Hindlimb muscle (tissue), 1 donor: ENCODE measurements at regions not wholly inside any gene's neighbourhood (a gene's known extent, or its start where the extent isn't known, plus 50 kb on each side); places are given as distances from the start of the nearest gene placed in this dataset.
A peak's percentile ranks its signal among the peaks of the same experiment; 100 is the strongest.

Source experiments
- DNase-seq: peaks from one replicate; pipeline ENCODE4 v3.0.0-alpha.2; 2013

- DNase-seq: no peak
Observed at GRCh38 chr2:126344493-126344892, 311.5 kb upstream of the GYPC start.

- DNase-seq: no peak
Observed at GRCh38 chr2:126345691-126346090, 310.3 kb upstream of the GYPC start.

- DNase-seq: no peak
Observed at GRCh38 chr2:126356631-126357030, 299.3 kb upstream of the GYPC start.

- DNase-seq: no peak
Observed at GRCh38 chr2:126358122-126358521, 297.8 kb upstream of the GYPC start.

- no peak for DNase-seq
Observed at GRCh38 chr2:126359494-126359893, 296.5 kb upstream of the GYPC start.

- no peak for DNase-seq
Observed at GRCh38 chr2:126367361-126367760, 288.6 kb upstream of the GYPC start.

- DNase-seq: no peak
Observed at GRCh38 chr2:126368758-126369157, 287.2 kb upstream of the GYPC start.

- DNase-seq: no peak
Observed at GRCh38 chr2:126370201-126370600, 285.8 kb upstream of the GYPC start.

- DNase-seq: no peak
Observed at GRCh38 chr2:126372406-126372805, 283.6 kb upstream of the GYPC start.

- no peak for DNase-seq
Observed at GRCh38 chr2:126378176-126378575, 277.8 kb upstream of the GYPC start.

- DNase-seq: peak; percentile 46
Observed at GRCh38 chr2:126381091-126381490, 274.9 kb upstream of the GYPC start.

GRCh38 chr2:126382998-126383397 is 273.0 kb upstream of the GYPC start:
- DNase-seq: no peak

- no peak for DNase-seq
Observed at GRCh38 chr2:126383800-126384199, 272.2 kb upstream of the GYPC start.

GRCh38 chr2:126385441-126385840 is 270.5 kb upstream of the GYPC start:
- no peak for DNase-seq

- DNase-seq: no peak
Observed at GRCh38 chr2:126385983-126386382, 270.0 kb upstream of the GYPC start.

- DNase-seq: no peak
Observed at GRCh38 chr2:126389446-126389845, 266.5 kb upstream of the GYPC start.

- no peak for DNase-seq
Observed at GRCh38 chr2:126392889-126393288, 263.1 kb upstream of the GYPC start.

- DNase-seq: no peak
Observed at GRCh38 chr2:126399001-126399400, 257.0 kb upstream of the GYPC start.

- no peak for DNase-seq
Observed at GRCh38 chr2:126403039-126403628, 252.8 kb upstream of the GYPC start.

GRCh38 chr2:126406267-126406666 is 249.7 kb upstream of the GYPC start:
- DNase-seq: no peak

- no peak for DNase-seq
Observed at GRCh38 chr2:126408671-126409070, 247.3 kb upstream of the GYPC start.

GRCh38 chr2:126409850-126410249 is 246.1 kb upstream of the GYPC start:
- DNase-seq: no peak

GRCh38 chr2:126413079-126413478 is 242.9 kb upstream of the GYPC start:
- DNase-seq: no peak

GRCh38 chr2:126419403-126419802 is 236.6 kb upstream of the GYPC start:
- no peak for DNase-seq

GRCh38 chr2:126425943-126426342 is 230.0 kb upstream of the GYPC start:
- no peak for DNase-seq
